HEK293 (cell line): ENCODE measurements at regions not wholly inside any gene's neighbourhood (a gene's known extent, or its start where the extent isn't known, plus 50 kb on each side); places are given as distances from the start of the nearest gene placed in this dataset.

Experiments used
- KLF8 ChIP-seq: fragments of 450-650 bp; formaldehyde crosslinking; IDR thresholded peaks from 2 replicates; pipeline ENCODE4 v1.5.1; 2016; ENCODE audit warnings: missing biosample characterization, missing genetic modification characterization
- PRDM1 ChIP-seq: fragments of 450-650 bp; formaldehyde crosslinking; IDR thresholded peaks from 2 replicates; pipeline ENCODE4; 2016; ENCODE audit warnings: missing biosample characterization, missing genetic modification characterization
- TRIM28 ChIP-seq: IDR thresholded peaks from 2 replicates; pipeline ENCODE4 v1.6.1; 2011; ENCODE audit warnings: low read length, control low read depth, borderline replicate concordance
- ZNF175 ChIP-seq: fragments of 450-650 bp; formaldehyde crosslinking; IDR thresholded peaks from 2 replicates; pipeline ENCODE4 v1.5.1; 2016; ENCODE audit warnings: missing biosample characterization, missing genetic modification characterization
- ZNF302 ChIP-seq: fragments of 450-650 bp; formaldehyde crosslinking; IDR thresholded peaks from 2 replicates; pipeline ENCODE4 v1.5.1; 2016; ENCODE audit warnings: missing biosample characterization, missing genetic modification characterization, low read depth
- ZNF510 ChIP-seq: fragments of 450-650 bp; formaldehyde crosslinking; IDR thresholded peaks from 2 replicates; pipeline ENCODE4 v1.5.1; 2018; ENCODE audit warnings: mild to moderate bottlenecking, missing genetic modification characterization, missing biosample characterization; ENCODE audit not compliant: insufficient replicate concordance
- ZNF561 ChIP-seq: fragments of 450-650 bp; IDR thresholded peaks from 2 replicates; pipeline ENCODE4 v1.5.1; 2018; ENCODE audit warnings: missing biosample characterization, missing genetic modification characterization, borderline replicate concordance
- TF ChIP-seq, protein P1 (sequence below): fragments of 450-650 bp; formaldehyde crosslinking; IDR thresholded peaks from 2 replicates; pipeline ENCODE4 v1.5.1; 2016; ENCODE audit warnings: missing biosample characterization, missing genetic modification characterization
- TF ChIP-seq, protein P2 (sequence below): fragments of 450-650 bp; formaldehyde crosslinking; IDR thresholded peaks from 2 replicates; pipeline ENCODE4 v1.5.1; 2016; ENCODE audit warnings: missing biosample characterization, missing genetic modification characterization
- TF ChIP-seq, protein P3 (sequence below): fragments of 450-650 bp; formaldehyde crosslinking; IDR thresholded peaks from 2 replicates; pipeline ENCODE4 v1.5.1; 2016; ENCODE audit warnings: missing biosample characterization, missing genetic modification characterization

DNA sequence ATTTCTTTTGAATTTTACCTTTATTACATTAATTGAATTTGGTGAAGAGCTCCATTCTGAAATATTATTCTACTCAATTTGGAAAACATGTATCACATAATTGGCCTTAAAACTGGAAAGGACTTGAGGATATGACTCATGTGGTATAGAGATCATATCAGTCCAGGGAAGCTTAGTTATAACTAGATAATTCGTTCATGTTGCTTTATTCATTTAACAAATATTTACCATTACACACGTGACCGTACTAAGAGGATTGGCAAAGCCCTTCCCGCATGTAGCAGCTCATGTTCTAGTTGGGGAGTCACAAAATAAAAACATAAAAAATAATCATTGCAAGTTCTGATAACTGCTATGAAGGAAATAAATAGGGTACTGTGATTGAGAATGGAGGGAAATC, 1816.5 kb downstream of the MAT2B start:
- TF ChIP-seq ZNF510 (tag by site-specific recombination), result no peak
- TF ChIP-seq, protein P1, sequence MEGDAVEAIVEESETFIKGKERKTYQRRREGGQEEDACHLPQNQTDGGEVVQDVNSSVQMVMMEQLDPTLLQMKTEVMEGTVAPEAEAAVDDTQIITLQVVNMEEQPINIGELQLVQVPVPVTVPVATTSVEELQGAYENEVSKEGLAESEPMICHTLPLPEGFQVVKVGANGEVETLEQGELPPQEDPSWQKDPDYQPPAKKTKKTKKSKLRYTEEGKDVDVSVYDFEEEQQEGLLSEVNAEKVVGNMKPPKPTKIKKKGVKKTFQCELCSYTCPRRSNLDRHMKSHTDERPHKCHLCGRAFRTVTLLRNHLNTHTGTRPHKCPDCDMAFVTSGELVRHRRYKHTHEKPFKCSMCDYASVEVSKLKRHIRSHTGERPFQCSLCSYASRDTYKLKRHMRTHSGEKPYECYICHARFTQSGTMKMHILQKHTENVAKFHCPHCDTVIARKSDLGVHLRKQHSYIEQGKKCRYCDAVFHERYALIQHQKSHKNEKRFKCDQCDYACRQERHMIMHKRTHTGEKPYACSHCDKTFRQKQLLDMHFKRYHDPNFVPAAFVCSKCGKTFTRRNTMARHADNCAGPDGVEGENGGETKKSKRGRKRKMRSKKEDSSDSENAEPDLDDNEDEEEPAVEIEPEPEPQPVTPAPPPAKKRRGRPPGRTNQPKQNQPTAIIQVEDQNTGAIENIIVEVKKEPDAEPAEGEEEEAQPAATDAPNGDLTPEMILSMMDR, result no peak
- TF ChIP-seq KLF8, result no peak
- TF ChIP-seq PRDM1, result no peak
- no peak for TF ChIP-seq TRIM28
- TF ChIP-seq, protein P2, sequence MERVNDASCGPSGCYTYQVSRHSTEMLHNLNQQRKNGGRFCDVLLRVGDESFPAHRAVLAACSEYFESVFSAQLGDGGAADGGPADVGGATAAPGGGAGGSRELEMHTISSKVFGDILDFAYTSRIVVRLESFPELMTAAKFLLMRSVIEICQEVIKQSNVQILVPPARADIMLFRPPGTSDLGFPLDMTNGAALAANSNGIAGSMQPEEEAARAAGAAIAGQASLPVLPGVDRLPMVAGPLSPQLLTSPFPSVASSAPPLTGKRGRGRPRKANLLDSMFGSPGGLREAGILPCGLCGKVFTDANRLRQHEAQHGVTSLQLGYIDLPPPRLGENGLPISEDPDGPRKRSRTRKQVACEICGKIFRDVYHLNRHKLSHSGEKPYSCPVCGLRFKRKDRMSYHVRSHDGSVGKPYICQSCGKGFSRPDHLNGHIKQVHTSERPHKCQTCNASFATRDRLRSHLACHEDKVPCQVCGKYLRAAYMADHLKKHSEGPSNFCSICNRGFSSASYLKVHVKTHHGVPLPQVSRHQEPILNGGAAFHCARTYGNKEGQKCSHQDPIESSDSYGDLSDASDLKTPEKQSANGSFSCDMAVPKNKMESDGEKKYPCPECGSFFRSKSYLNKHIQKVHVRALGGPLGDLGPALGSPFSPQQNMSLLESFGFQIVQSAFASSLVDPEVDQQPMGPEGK (tag by site-specific recombination), result no peak
- TF ChIP-seq ZNF175 (tag by site-specific recombination), result no peak
- TF ChIP-seq, protein P3, sequence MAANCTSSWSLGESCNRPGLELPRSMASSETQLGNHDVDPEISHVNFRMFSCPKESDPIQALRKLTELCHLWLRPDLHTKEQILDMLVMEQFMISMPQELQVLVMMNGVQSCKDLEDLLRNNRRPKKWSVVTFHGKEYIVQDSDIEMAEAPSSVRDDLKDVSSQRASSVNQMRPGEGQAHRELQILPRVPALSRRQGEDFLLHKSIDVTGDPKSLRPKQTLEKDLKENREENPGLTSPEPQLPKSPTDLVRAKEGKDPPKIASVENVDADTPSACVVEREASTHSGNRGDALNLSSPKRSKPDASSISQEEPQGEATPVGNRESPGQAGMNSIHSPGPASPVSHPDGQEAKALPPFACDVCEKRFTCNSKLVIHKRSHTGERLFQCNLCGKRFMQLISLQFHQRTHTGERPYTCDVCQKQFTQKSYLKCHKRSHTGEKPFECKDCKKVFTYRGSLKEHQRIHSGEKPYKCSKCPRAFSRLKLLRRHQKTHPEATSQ, result no peak
- no peak for TF ChIP-seq ZNF561
- TF ChIP-seq ZNF302 (tag by site-specific recombination), result no peak
